ENCODE measurements at regions not wholly inside any gene's neighbourhood (a gene's known extent, or its start where the extent isn't known, plus 50 kb on each side); places are given as distances from the start of the nearest gene placed in this dataset.
A peak's percentile ranks its signal among the peaks of the same experiment; 100 is the strongest.
"Not testable (repeated sequence)": the region's sequence is repeated elsewhere in the genome, so short reads cannot be mapped to it uniquely, and the experiment has no call there.

DNA sequence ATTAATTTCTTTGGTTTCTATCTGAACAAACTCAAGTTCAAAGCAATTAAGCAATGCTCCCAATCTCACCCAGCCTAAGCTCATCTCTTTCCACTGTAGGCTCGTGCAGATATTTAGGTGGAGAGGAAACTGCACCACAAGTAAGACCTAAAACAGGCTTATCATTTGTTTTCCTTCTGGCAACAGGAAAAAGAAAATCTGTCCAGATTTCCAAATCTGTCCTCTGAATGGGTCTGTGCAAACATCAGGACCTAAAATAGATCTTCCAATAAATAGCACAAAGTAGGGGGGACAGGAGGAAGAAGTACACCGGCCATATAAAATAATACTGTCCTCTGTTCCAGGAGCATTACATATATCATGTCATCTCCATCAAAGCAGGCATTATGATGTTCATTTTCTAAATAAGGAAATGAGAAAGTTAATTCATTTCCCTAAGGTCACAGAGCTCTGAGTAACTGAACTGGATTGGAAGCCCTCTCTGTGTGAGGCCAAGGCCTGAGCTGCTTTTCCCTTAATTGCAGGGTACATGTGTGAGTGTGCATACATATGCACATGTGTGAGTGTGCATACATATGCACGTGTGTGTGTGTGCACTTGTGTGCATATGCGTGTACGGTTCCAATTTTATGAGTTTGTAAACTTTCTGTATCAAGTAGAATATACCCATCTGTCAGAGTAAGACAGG lies 92.8 kb upstream of the PARD3 start:
- TF ChIP-seq ZFX (IDR thresholded peaks at IDR 0.05; ENCODE audit: borderline replicate concordance) = no peak
- TF ChIP-seq, protein P1, sequence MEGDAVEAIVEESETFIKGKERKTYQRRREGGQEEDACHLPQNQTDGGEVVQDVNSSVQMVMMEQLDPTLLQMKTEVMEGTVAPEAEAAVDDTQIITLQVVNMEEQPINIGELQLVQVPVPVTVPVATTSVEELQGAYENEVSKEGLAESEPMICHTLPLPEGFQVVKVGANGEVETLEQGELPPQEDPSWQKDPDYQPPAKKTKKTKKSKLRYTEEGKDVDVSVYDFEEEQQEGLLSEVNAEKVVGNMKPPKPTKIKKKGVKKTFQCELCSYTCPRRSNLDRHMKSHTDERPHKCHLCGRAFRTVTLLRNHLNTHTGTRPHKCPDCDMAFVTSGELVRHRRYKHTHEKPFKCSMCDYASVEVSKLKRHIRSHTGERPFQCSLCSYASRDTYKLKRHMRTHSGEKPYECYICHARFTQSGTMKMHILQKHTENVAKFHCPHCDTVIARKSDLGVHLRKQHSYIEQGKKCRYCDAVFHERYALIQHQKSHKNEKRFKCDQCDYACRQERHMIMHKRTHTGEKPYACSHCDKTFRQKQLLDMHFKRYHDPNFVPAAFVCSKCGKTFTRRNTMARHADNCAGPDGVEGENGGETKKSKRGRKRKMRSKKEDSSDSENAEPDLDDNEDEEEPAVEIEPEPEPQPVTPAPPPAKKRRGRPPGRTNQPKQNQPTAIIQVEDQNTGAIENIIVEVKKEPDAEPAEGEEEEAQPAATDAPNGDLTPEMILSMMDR (IDR thresholded peaks at IDR 0.05) = no peak
- no peak overlapping the region for H3K27ac ChIP-seq

DNA sequence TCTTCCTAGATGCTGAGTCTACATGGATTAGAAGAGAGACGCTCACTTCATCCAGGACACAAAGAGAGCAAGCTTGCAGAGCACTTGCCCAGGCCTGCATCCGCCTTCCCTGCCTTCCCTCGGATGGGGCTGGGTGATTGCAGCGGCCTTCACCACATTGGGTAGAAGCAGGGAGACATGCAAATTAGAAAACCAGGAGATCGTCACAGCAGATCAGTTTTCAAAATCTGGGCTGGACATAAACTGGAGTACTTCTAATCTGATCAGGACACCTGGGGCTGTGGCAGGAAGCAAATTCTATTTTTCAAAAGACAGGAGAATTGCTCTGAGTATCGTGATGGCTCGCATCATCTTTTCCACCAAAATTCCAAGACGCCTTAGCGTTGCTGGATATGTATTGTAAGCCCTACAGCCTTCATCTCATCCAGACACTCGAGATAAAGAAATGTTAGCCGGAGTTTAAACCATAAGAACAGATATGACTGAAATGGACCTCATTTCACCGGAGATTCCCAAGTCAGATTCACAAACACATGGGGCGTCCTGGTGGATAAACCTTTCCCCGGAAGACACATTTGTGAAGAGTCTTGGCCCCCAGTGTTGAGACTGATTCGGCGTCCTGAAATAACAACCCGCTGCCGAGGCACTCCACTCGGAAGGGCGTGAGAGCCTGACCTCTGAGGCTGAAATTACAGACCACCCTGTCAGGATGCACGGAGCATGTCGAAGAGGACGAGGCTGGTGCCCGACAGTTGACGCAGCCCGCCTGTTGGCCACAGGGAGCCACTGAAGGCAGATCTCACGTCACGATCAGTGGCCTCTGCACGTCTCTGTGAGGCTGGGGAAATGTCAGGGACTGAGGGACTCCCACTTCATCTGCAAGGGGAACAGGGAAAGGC lies 91.2 kb upstream of the PARD3 start:
- TF ChIP-seq, protein P1 (IDR thresholded peaks at IDR 0.05) = no peak
- TF ChIP-seq ZFX (IDR thresholded peaks at IDR 0.05; ENCODE audit: borderline replicate concordance) = no peak
- H3K27ac ChIP-seq = peak overlapping the region; percentile 70

DNA sequence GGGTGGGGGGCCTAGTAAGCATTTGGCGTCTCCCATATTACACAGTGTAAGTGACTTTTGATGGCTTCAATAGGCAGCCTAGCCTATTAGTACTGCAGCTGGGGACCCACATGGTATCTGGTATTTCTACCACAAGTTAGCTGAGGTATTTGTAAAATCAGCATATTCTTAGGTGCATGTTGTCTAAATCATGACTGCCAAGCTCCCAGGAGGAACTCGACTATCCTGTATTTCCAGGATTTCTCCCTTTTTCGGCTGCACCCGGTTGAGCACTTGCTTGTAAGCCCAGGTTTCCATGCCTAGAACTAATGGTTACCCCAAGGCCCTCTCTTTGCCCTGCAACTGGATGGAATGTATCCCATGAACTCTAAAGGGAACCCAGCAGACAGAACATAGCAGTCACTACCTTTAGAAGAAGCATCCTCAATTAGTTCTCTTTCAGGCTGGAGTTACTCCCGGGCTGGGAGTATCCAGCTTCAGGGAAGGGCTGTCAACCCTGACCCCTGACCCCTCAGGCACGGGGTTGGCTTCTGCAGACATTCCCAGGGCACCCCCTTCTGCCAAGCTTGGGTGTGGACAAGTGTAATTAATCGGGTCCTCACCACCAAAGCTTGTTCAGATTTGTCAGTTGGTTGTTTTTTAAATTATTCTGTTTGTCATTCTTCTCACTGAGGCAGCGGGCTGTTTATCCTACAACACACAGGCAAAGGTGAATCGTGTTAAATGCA lies 90.3 kb upstream of the PARD3 start:
- H3K27ac ChIP-seq = peak overlapping the region; percentile 70
- no peak for TF ChIP-seq ZFX (IDR thresholded peaks at IDR 0.05; ENCODE audit: borderline replicate concordance)

DNA sequence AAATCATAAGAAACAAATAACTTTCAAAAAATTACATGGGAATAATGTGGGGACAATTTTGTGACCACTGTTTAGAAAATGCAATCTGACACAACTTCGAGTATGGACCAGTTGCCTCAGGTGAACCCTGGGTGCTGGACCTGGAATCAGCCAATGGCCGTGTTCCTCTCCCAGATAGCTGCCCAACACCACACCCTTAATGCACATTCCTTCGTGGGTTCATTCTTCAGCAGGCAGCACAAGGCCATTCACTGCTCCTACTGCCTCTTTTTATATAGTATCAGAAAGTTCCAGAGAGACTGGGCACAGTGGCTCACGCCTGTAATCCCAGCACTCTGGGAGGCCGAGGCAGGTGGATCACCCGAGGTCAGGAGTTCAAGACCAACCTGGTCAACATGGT lies 89.1 kb upstream of the PARD3 start:
- TF ChIP-seq ZFX (IDR thresholded peaks at IDR 0.05; ENCODE audit: borderline replicate concordance) = no peak
- TF ChIP-seq, protein P1 (IDR thresholded peaks at IDR 0.05) = no peak
- H3K27ac ChIP-seq = no peak overlapping the region

DNA sequence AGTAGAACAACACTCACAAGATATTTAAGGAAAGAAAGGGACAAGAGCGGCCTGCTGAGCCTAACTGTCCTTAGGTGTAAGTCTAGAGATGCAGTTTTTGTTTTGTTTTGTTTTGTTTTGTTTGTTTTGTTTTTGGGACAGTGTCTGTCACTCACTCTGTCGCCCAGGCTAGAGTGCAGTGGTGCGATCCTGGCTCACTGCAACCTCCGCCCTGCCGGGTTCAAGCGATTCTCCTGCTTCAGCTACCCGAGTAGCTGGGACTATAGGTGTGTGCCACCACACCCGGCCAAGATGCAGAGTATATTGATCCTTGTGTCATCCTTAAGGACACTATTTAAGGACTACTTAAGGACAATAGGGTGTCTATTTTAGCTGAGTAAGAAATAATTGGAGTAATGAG lies 84.1 kb upstream of the PARD3 start:
- TF ChIP-seq ZFX (IDR thresholded peaks at IDR 0.05; ENCODE audit: borderline replicate concordance) = no peak
- TF ChIP-seq, protein P1 (IDR thresholded peaks at IDR 0.05) = no peak

DNA sequence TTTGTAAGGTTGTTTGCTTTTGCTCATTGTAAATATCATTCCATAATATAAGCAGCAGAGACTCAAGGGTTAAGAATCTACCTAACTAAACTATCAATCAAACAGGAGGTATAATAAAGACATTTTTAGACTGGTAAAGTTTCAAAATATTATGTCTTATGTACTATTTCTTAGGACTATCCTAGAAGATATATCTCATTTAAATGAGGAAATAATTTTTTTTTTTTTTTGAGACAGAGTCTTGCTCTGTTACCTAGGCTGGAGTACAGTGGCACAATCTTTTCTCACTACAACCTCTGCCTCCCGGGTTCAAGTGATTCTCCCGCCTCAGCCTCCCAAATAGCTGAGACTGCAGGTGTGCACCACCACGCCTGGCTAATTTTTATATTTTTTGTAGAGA lies 80.9 kb upstream of the PARD3 start:
- no peak for TF ChIP-seq ZFX (IDR thresholded peaks at IDR 0.05; ENCODE audit: borderline replicate concordance)
- TF ChIP-seq, protein P1 (IDR thresholded peaks at IDR 0.05) = no peak
- H3K27ac ChIP-seq = no peak overlapping the region

More for the DNA sequence above, 84.1 kb upstream of the PARD3 start:
- no peak overlapping the region for H3K27ac ChIP-seq

DNA sequence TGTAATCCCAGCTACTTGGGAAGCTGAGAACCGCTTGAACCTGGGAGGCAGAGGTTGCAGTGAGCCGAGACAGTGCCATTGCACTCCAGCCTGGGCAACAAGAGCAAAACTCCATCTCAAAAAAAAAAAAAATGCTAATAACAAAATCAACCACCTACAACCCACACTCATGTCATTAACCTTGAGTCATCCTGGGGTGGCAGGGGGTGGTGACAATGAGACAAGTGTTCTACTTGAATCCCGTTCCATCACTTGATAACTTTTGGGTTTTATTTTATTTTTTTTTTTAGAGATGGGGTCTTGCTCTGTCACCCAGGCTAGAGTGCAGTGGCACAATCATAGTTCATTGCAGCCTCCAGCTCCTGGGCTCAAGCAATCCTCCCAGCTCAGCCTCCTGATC lies 80.0 kb upstream of the PARD3 start:
- H3K27ac ChIP-seq = not testable (repeated sequence)

DNA sequence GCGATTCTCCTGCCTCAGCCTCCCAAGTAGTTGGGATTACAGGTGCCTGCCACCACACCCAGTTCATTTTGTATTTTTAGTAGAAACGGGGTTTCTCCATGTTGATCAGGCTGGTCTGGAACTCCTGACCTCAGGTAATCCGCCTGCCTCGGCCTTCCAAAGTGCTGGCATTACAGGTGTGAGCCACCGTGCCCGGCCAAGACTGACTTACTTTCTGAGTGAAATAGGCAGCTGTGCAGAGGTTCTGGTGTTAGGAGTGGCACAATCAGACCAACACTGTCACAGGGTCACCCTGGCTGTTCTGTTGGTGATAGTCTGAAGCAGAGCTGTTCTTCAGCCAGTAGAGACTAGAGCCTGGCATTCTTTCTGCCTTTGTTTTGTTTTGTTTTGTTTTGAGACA lies 77.4 kb upstream of the PARD3 start:
- not testable (repeated sequence) for H3K27ac ChIP-seq

All from 22Rv1 (cell line).